HUES6 (cell line): ENCODE measurements at regions not wholly inside any gene's neighbourhood (a gene's known extent, or its start where the extent isn't known, plus 50 kb on each side); places are given as distances from the start of the nearest gene placed in this dataset.

Experiments
- H3K27ac ChIP-seq: 2 replicates; pipeline ENCODE4 v1.7.0; 2013; ENCODE audit warnings: low read depth, mild to moderate bottlenecking, low read length, inconsistent platforms
- H3K27me3 ChIP-seq: 2 replicates; pipeline ENCODE4 v1.6.1; 2013; ENCODE audit warnings: low read length; ENCODE audit not compliant: control insufficient read depth, insufficient read depth
- H3K36me3 ChIP-seq: 2 replicates; pipeline ENCODE4 v1.6.1; 2013; ENCODE audit warnings: low read length; ENCODE audit not compliant: control insufficient read depth, insufficient read depth
- H3K4me1 ChIP-seq: 2 replicates; pipeline ENCODE4 v1.6.1; 2013; ENCODE audit warnings: low read length; ENCODE audit not compliant: control insufficient read depth, insufficient read depth
- H3K4me3 ChIP-seq: 2 replicates; pipeline ENCODE4 v1.5.1; 2013; ENCODE audit warnings: low read depth, low read length
- H3K9ac ChIP-seq: one replicate; pipeline ENCODE4 v1.6.1; 2013; ENCODE audit warnings: mild to moderate bottlenecking, low read length
- H3K9me3 ChIP-seq: 2 replicates; pipeline ENCODE4 v1.6.1; 2013; ENCODE audit warnings: low read depth, low read length; ENCODE audit not compliant: control insufficient read depth, insufficient read depth

DNA sequence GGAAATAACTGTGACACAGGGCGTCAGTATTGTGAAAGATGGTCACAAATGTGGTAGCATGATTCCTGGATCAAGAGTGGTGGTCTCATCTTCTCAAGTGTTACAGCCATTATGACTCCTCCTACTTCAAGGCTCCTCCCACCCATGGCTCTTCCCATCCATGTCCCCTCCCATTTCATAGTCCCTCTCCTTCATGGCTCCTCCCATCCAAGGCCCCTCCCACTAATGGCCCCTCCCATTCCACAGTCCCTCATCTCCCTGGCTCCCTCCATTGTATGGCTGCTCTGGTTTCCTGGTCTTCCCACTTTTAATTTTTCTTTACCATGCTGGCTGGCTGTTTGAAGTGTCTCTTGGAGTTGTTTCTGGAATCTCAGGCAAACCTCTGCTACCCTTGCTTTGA, 1375.2 kb upstream of the TMEM132C start:
- peaks cover 4% of the 10 kb centered on the region; the same call in 1 of the 2 replicates for H3K9me3 ChIP-seq

DNA sequence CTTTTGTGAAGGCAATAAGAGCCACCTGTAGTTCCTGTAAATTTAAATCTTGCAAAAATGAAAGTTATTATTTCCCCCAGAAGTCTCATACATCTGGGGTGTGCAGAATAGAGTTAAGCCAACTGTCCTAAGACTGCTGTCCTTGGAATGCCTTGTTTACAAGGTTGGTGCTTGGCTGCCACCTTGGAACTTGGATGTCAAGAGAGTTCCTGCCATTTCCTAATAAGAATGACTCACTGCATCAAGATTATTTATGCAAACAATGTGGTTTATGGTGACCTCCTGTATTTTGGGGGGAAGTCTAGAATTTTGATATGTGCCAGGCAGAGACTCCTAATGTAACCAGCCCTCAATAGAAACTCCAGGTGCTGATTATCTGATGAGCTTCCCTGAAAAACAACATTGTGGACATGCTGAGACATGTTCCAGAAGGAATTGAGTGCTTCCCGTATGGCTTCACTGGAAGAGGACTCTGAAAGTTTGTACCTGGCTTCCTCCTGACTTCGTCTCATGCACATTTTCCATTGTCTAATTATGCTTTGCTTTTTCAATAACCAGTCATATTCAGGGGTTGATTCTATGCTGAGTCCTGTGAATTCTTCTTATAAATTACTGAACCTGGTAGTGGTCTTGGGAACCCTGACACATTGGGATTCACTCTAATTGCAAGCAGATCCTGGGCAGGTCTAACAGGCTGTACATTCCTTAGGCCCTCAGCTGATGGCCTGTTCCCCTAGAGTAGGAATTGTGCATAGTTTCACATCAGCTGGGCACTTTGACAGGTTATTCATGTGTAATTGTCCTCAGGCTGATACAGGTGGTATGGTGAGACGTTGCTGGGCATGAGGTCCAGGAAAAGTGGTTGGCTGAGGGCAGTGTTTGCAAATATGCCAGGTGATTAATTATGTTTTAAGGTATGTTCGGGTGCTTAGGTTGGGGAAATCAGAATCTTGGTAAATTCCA, 1370.7 kb upstream of the TMEM132C start:
- H3K4me1 ChIP-seq, result peaks cover 12% of the 10 kb centered on the region
- no peak overlapping the region for H3K4me3 ChIP-seq
- no peak overlapping the region for H3K27ac ChIP-seq
- no peaks in the 10 kb centered on the region for H3K36me3 ChIP-seq
- H3K27me3 ChIP-seq, result no peaks in the 10 kb centered on the region
- peaks cover 2% of the 10 kb centered on the region; the same call in 1 of the 2 replicates for H3K9me3 ChIP-seq
- no peak overlapping the region for H3K9ac ChIP-seq

More for the DNA sequence above, 1375.2 kb upstream of the TMEM132C start:
- Histone ChIP-seq H3K4me1 (no peaks in the 10 kb centered on the region), H3K27me3 (no peaks in the 10 kb centered on the region), H3K27ac (no peak overlapping the region), H3K4me3 (no peak overlapping the region), H3K36me3 (no peaks in the 10 kb centered on the region), H3K9ac (no peak overlapping the region)

DNA sequence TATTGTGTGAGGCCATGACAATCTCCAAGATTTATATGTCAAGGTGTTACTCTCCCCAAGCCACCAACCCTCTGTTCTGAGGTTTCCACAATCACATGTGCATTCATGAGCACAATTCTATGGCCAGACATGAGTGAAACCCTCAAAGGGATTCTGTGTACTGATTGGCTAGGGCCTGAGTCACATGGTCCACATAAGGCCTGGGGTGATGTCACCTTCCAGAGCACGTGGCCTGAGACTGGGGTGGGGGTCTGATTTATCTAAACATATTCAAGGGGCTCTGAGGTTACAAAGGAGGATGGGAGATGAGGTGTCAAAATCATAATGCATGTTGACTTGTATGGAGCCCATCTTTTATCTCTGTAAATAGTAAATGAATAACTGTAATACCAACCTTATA, 1369.9 kb upstream of the TMEM132C start:
- H3K36me3 ChIP-seq, result no peaks in the 10 kb centered on the region
- no peak overlapping the region for H3K4me3 ChIP-seq
- H3K27me3 ChIP-seq, result no peaks in the 10 kb centered on the region
- peaks cover 16% of the 10 kb centered on the region for H3K4me1 ChIP-seq
- H3K9me3 ChIP-seq, result no peaks in the 10 kb centered on the region
- H3K27ac ChIP-seq, result no peak overlapping the region
- H3K9ac ChIP-seq, result no peak overlapping the region

GRCh38 chr12:126897778-126898177, 1369.2 kb upstream of the TMEM132C start:
- H3K4me1 ChIP-seq, result peaks cover 22% of the 10 kb centered on the region
- no peaks in the 10 kb centered on the region for H3K9me3 ChIP-seq
- no peaks in the 10 kb centered on the region for H3K27me3 ChIP-seq
- H3K4me3 ChIP-seq, result no peak overlapping the region
- H3K9ac ChIP-seq, result no peak overlapping the region
- no peaks in the 10 kb centered on the region for H3K36me3 ChIP-seq
- no peak overlapping the region for H3K27ac ChIP-seq

GRCh38 chr12:126898562-126898961, 1368.4 kb upstream of the TMEM132C start:
- H3K27me3 ChIP-seq, result no peaks in the 10 kb centered on the region
- H3K4me1 ChIP-seq, result peaks cover 25% of the 10 kb centered on the region
- no peak overlapping the region for H3K4me3 ChIP-seq
- no peak overlapping the region for H3K9ac ChIP-seq
- no peaks in the 10 kb centered on the region for H3K9me3 ChIP-seq
- H3K36me3 ChIP-seq, result no peaks in the 10 kb centered on the region
- no peak overlapping the region for H3K27ac ChIP-seq

GRCh38 chr12:126899926-126900792, 1366.8 kb upstream of the TMEM132C start:
- no peak overlapping the region for H3K9ac ChIP-seq
- no peaks in the 10 kb centered on the region for H3K9me3 ChIP-seq
- H3K36me3 ChIP-seq, result no peaks in the 10 kb centered on the region
- H3K27ac ChIP-seq, result no peak overlapping the region
- no peak overlapping the region for H3K4me3 ChIP-seq
- H3K4me1 ChIP-seq, result peaks cover 28% of the 10 kb centered on the region
- H3K27me3 ChIP-seq, result no peaks in the 10 kb centered on the region

DNA sequence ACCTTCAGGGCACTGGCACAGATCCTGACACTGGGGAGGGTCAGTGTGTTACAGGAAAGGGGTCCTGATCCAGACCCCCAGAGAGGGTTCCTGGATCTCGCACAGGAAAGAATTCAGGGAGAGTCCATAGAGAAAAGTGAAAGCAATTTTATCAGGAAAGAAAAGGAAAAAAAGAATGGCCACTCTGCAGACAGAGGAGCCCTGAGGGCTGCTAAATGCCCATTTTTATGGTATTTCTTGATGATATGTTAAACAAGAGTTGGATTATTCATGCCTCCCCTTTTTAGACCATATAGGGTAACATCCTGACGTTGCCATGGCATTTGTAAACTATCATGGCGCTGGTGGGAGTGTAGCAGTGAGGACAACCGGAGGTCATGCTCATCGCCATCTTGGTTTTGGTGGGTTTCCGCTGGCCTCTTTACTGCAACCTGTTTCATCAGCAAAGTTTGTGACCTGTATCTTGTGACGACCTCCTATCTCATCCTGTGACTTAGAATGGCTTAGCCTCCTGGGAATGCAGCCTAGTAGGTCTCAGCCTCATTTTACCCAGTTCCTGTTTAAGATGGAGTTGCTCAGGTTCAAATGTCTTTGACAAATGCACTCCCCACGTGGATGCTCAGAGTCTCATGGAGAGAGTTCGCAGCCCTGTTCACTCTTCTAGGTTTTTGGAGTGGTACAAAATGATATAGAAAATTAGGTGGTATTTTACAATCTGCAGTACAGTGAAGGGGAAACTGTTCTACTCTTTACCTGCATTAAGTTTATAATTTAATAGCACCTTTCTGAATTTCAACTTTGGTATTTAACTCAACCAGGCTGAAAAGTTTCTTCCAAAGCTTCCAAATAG, 1363.7 kb upstream of the TMEM132C start:
- H3K9me3 ChIP-seq, result no peaks in the 10 kb centered on the region
- peaks cover 33% of the 10 kb centered on the region for H3K4me1 ChIP-seq
- H3K27ac ChIP-seq, result no peak overlapping the region
- H3K36me3 ChIP-seq, result no peaks in the 10 kb centered on the region
- H3K9ac ChIP-seq, result no peak overlapping the region
- H3K27me3 ChIP-seq, result no peaks in the 10 kb centered on the region
- no peak overlapping the region for H3K4me3 ChIP-seq

- Histone ChIP-seq H3K4me1 (peaks cover 26% of the 10 kb centered on the region), H3K9ac (no peak overlapping the region), H3K27ac (no peak overlapping the region), H3K27me3 (no peaks in the 10 kb centered on the region), H3K9me3 (no peaks in the 10 kb centered on the region), H3K36me3 (no peaks in the 10 kb centered on the region), H3K4me3 (no peak overlapping the region)
These were observed 1361.2 kb upstream of the TMEM132C start for GRCh38 chr12:126905752-126906151.

- H3K36me3 ChIP-seq, result no peaks in the 10 kb centered on the region
- H3K9me3 ChIP-seq, result no peaks in the 10 kb centered on the region
- H3K4me3 ChIP-seq, result no peak overlapping the region
- H3K4me1 ChIP-seq, result peaks cover 8% of the 10 kb centered on the region; the same call in 1 of the 2 replicates
- no peaks in the 10 kb centered on the region for H3K27me3 ChIP-seq
- no peak overlapping the region for H3K27ac ChIP-seq
- H3K9ac ChIP-seq, result no peak overlapping the region
These were observed 1358.8 kb upstream of the TMEM132C start for GRCh38 chr12:126907900-126908764.

- H3K4me3 ChIP-seq, result no peak overlapping the region
- H3K9me3 ChIP-seq, result no peaks in the 10 kb centered on the region
- peaks cover 8% of the 10 kb centered on the region; the same call in 1 of the 2 replicates for H3K4me1 ChIP-seq
- no peak overlapping the region for H3K27ac ChIP-seq
- H3K27me3 ChIP-seq, result no peaks in the 10 kb centered on the region
- no peaks in the 10 kb centered on the region for H3K36me3 ChIP-seq
- no peak overlapping the region for H3K9ac ChIP-seq
These were observed 1358.2 kb upstream of the TMEM132C start for GRCh38 chr12:126908765-126909142.
